Lung (tissue), 11 donors: ENCODE measurements at regions not wholly inside any gene's neighbourhood (a gene's known extent, or its start where the extent isn't known, plus 50 kb on each side); places are given as distances from the start of the nearest gene placed in this dataset.
A peak's percentile ranks its signal among the peaks of the same experiment; 100 is the strongest.

Experiments used
- ATAC-seq: fragments of 200-7000 bp; cut with Tn5 transposase; one replicate; pipeline ENCODE4 v1.9.1; 2020; ENCODE audit warnings: moderate number of reproducible peaks; ENCODE audit not compliant: insufficient read depth, low FRiP score
- DNase-seq, 3 donors: peaks; one replicate each; pipeline ENCODE4 v3.0.0-alpha.2; 2013 to 2017
- H3K27ac ChIP-seq, 2 donors: one replicate each; pipeline ENCODE4 v1.5.1; 2013; ENCODE audit warnings: mild to moderate bottlenecking in 2 of 2, moderate library complexity in 2 of 2, control low read depth in 1 of 2, inconsistent platforms in 1 of 2, low read depth in 1 of 2, low read length in 1 of 2
- H3K27me3 ChIP-seq, 3 donors: one replicate each; pipeline ENCODE4 v1.5.1; 2013; ENCODE audit warnings: low read length in 2 of 3; ENCODE audit not compliant: control insufficient read depth in 3 of 3, insufficient read depth in 3 of 3
- H3K36me3 ChIP-seq, 4 donors: one replicate each; pipeline ENCODE4 v1.5.1; 2013; ENCODE audit warnings: low read length in 4 of 4, mild to moderate bottlenecking in 1 of 4, moderate library complexity in 1 of 4; ENCODE audit not compliant: control insufficient read depth in 4 of 4, insufficient read depth in 4 of 4
- H3K4me1 ChIP-seq, 5 donors: one replicate each; pipeline ENCODE4 v1.5.1; 2013; ENCODE audit warnings: low read length in 5 of 5, mild to moderate bottlenecking in 2 of 5, moderate library complexity in 1 of 5; ENCODE audit not compliant: control insufficient read depth in 5 of 5, insufficient read depth in 5 of 5
- H3K4me3 ChIP-seq: one replicate; pipeline ENCODE4 v1.5.1; 2013; ENCODE audit warnings: mild to moderate bottlenecking, control low read depth, moderate library complexity
- H3K9ac ChIP-seq, 2 donors: one replicate each; pipeline ENCODE4 v1.5.1; 2013; ENCODE audit warnings: low read length in 2 of 2, control low read depth in 1 of 2; ENCODE audit not compliant: insufficient read depth in 1 of 2
- H3K9me3 ChIP-seq, 4 donors: one replicate each; pipeline ENCODE4 v1.5.1; 2013; ENCODE audit warnings: low read length in 3 of 4, mild to moderate bottlenecking in 1 of 4, moderate library complexity in 1 of 4; ENCODE audit not compliant: control insufficient read depth in 4 of 4, insufficient read depth in 3 of 4
- CTCF ChIP-seq: IDR thresholded peaks from 2 replicates; pipeline ENCODE4 v1.5.1; 2012; ENCODE audit warnings: mild to moderate bottlenecking; ENCODE audit errors: control extremely low read depth, extremely low read depth
- WGBS, 2 donors: extraction: QIAGEN DNeasy Blood & Tissue Kit; methylation state at CpG; one replicate each; pipeline ENCODE4 v1.1.7; 2013; 5-methylcytosine and 5-hydroxymethylcytosine counted together
- donor health status: control.
- donor health status: control.
- donor health status: Bipolar disorder and iron deficiency.
- donor health status: healthy.
- donor health status: DM: yes; HTN: yes; CAD: no.

DNA sequence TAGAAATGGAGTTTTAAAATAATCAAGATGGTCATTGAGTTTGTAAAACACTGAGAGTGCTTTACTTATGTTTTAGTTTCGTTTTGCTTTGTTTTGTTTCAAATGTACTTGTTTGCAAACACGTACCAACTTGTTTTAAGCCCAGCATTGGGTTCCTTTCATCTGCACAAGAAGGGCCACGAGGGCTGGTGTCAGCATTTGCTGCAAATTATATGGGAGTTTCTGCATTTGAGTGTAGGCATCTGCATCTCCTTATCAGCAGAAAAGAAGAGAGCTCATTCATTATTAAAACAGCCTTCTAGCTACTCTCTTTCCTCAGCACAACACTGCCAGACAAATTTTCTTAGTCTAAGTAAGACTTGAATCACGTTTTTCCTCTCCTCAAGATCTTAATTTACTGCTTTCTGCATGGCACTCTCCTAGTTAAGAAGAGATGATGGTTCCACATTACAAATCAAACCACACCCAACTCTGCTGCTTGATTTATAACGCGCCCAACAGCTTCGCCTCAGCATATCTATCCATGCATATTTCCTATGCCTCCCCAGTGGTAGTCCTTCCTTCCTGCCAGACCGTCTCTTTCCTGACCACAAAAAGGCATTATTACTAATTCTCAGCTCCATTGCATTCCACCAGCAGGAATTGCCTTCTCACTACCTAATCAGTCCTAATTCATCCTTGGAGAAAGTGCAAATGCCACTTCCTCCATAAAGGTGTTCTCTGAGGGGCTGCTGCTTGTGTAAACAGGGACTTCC is 95.2 kb upstream of the CAST start:
- H3K27ac ChIP-seq: no peak overlapping the region
- H3K4me3 ChIP-seq: no peak overlapping the region
- peaks cover 0 to 2% (median 0%) of the 10 kb centered on the region in 5 donors for H3K4me1 ChIP-seq
- TF ChIP-seq CTCF: no peak
- ATAC-seq (no peak), DNase-seq (peak in 1 of 3 donors; percentile 18)
- no peaks in the 10 kb centered on the region for H3K36me3 ChIP-seq
- 25 to 30% methylated on average over 8 of the region's 8 CpGs for WGBS, 2 donors
- H3K27me3 ChIP-seq: no peaks in the 10 kb centered on the region
- H3K9me3 ChIP-seq: no peaks in the 10 kb centered on the region
- no peak overlapping the region for H3K9ac ChIP-seq

DNA sequence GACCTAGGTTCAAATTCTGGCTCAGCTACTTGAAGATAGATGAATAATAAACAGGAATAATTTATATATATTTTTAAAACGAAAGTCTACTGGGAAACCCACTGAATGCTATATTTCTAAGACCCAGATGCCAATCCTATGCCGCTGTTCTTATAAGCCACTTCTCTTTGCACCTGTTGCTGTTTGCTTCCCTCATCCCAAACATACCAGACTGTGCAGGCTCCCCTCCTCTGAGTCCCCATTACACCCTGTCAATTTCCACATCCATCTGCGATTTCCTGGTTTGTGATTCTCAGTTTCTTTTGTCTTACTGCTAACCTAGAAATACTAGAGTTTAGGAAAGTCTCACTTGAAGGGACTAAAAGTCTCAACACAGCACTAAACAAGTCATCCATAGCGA is 92.8 kb upstream of the CAST start:
- 86 to 94% methylated on average over 4 of the region's 4 CpGs for WGBS, 2 donors
- ATAC-seq (no peak), DNase-seq (no peak)
- Histone ChIP-seq H3K9ac (no peak overlapping the region), H3K4me3 (no peak overlapping the region), H3K4me1 (peaks cover 0 to 2% (median 0%) of the 10 kb centered on the region in 5 donors), H3K27ac (no peak overlapping the region), H3K27me3 (no peaks in the 10 kb centered on the region), H3K9me3 (no peaks in the 10 kb centered on the region), H3K36me3 (no peaks in the 10 kb centered on the region)
- no peak for TF ChIP-seq CTCF

- Histone ChIP-seq H3K4me3 (no peak overlapping the region), H3K36me3 (no peaks in the 10 kb centered on the region), H3K27ac (no peak overlapping the region), H3K4me1 (peaks cover 0 to 2% (median 0%) of the 10 kb centered on the region in 5 donors), H3K27me3 (no peaks in the 10 kb centered on the region), H3K9ac (no peak overlapping the region), H3K9me3 (no peaks in the 10 kb centered on the region)
- TF ChIP-seq CTCF: no peak
- WGBS, 2 donors: 76 to 92% methylated on average over 4 of the region's 4 CpGs
- no peak for ATAC-seq
- DNase-seq: no peak
These were observed 92.4 kb upstream of the CAST start for GRCh38 chr5:96569770-96570169.
